Activated CD8-positive, alpha-beta memory T cell treated with anti-CD3 and anti-CD28 coated beads, Interleukin-2, amount 10 ng/mL, durations not matched to agents 7 days and 5 days (primary cell): ENCODE measurements at regions not wholly inside any gene's neighbourhood (a gene's known extent, or its start where the extent isn't known, plus 50 kb on each side); places are given as distances from the start of the nearest gene placed in this dataset.
A peak's percentile ranks its signal among the peaks of the same experiment; 100 is the strongest.
"Not testable (repeated sequence)": the region's sequence is repeated elsewhere in the genome, so short reads cannot be mapped to it uniquely, and the experiment has no call there.

ENCODE experiments used
- ATAC-seq: fragments of 150-1000 bp; cut with Tn5 transposase; one replicate; pipeline ENCODE4 v1.10.0; 2021; ENCODE audit warnings: moderate library complexity
- CTCF ChIA-PET: fragments of 350-600 bp; sonication (Branson Sonifier 250); formaldehyde crosslinking; loops from one replicate; lab custom pipeline; 2021; ENCODE audit warnings: antibody characterized with exemption; lab: Charles Lee
- DNase-seq: peaks from one replicate; pipeline ENCODE4 v3.0.0-alpha.2; 2020
- H3K27ac Mint-ChIP-seq: one replicate; pipeline ENCODE4 v1.8.0; 2021; ENCODE audit warnings: mild to moderate bottlenecking, mixed read lengths
- H3K27me3 Mint-ChIP-seq: one replicate; pipeline ENCODE4 v1.8.0; 2021; ENCODE audit warnings: mixed read lengths
- H3K36me3 Mint-ChIP-seq: one replicate; pipeline ENCODE4 v1.8.0; 2021; ENCODE audit warnings: mild to moderate bottlenecking, mixed read lengths
- H3K4me1 Mint-ChIP-seq: one replicate; pipeline ENCODE4 v1.8.0; 2021; ENCODE audit warnings: mixed read lengths
- H3K4me3 Mint-ChIP-seq: one replicate; pipeline ENCODE4 v1.8.0; 2021; ENCODE audit warnings: mild to moderate bottlenecking, moderate library complexity, mixed read lengths
- H3K9me3 Mint-ChIP-seq: one replicate; pipeline ENCODE4 v1.8.0; 2022; ENCODE audit warnings: low read depth, mixed read lengths

DNA sequence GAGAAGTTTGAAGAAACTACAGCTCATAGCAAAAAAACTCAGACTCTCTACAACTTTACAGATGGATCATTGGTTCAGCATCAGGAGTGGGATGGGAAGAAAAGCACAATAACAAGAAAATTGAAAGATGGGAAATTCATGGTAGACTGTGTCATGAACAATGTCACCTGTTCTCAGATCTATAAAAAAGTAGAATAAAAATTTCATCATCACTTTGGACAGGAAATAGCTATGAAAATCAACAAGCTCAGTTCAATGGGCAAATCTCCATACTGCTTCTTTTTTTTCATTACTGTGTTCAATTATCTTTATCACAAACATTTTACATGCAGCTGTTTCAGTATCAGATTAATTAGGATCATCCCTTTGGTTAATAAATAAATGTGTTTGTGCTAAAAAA lies 76.5 kb upstream of the RAPGEF2 start:
- peaks cover 3% of the 10 kb centered on the region for H3K27me3 Mint-ChIP-seq
- no peak overlapping the region for H3K4me3 Mint-ChIP-seq
- CTCF ChIA-PET, result interaction anchor here (1.1 to 1.6 kb wide), 2 partner anchors 10 to 174 kb away, joined by 3 to 6 read pairs; no protein-coding TSS in a partner anchor
- no peaks in the 10 kb centered on the region for H3K9me3 Mint-ChIP-seq
- ATAC-seq (no peak), DNase-seq (no peak)
- no peaks in the 10 kb centered on the region for H3K4me1 Mint-ChIP-seq
- H3K36me3 Mint-ChIP-seq, result no peaks in the 10 kb centered on the region
- H3K27ac Mint-ChIP-seq, result no peak overlapping the region

DNA sequence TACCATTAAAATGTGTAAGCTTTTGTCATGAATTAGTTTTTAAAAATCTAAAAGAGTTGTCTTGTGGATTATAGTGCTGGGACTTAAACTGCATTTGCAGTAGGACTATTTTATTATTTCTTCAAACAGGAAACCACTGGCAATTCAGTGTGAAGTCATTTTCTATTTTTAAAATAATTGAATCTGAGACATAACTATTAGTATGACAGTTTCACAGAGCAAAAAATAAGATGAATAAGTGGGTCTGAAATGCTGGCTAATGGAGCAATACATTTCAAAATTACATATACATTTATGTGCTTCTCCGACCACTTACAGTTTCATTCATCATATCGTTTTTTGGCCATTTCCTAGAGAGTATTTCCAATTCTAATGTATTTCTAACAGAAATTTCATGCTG lies 75.3 kb upstream of the RAPGEF2 start:
- Mint-ChIP-seq H3K36me3 (no peaks in the 10 kb centered on the region), H3K9me3 (no peaks in the 10 kb centered on the region), H3K27me3 (peaks cover 7% of the 10 kb centered on the region), H3K27ac (no peak overlapping the region), H3K4me1 (no peaks in the 10 kb centered on the region), H3K4me3 (no peak overlapping the region)
- no peak for ATAC-seq
- CTCF ChIA-PET, result no interaction called here
- DNase-seq, result no peak

DNA sequence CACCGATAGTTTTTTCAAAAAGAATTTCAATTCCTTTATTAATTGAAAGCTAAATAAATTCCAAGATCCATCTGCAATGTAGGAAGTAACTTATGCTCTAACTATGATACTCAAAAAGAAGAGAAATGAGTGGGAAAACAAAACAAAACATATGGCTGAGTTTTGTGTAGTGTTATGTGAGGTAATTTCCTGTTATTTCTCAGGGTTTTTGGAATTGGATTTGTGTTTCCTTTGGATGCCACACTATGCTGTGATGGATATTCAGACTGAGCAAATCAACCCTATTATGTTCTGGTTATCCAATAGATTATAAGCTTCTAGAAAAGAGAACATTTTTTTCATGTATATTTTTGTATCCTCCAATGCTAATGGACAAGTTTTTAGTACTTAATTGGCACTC lies 73.4 kb upstream of the RAPGEF2 start:
- ATAC-seq (no peak), DNase-seq (no peak)
- CTCF ChIA-PET, result interaction anchor here (0.6 kb wide), 1 partner anchor 72 kb away, joined by 4 read pairs; no protein-coding TSS in a partner anchor
- H3K4me1 Mint-ChIP-seq, result no peaks in the 10 kb centered on the region
- peaks cover 15% of the 10 kb centered on the region for H3K27me3 Mint-ChIP-seq
- no peak overlapping the region for H3K4me3 Mint-ChIP-seq
- H3K27ac Mint-ChIP-seq, result no peak overlapping the region
- no peaks in the 10 kb centered on the region for H3K36me3 Mint-ChIP-seq
- H3K9me3 Mint-ChIP-seq, result no peaks in the 10 kb centered on the region

DNA sequence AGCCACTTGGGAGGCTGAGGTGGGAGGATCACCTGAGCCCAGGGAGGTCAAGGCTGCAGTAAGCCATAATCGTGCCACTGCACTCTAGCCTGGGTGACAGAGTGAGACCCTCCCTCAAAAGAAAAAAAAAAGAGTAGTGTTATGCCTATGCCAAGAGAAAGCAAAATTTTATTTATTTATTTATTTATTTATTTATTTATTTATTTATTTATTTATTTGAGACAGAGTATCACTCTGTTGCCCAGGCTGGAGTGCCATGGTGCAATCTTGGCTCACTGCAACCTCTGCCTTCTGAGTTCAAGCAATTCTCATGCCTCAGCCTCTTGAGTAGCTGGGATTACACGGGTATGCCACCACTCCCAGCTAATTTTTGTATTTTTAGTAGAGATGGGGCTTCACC lies 72.6 kb upstream of the RAPGEF2 start:
- H3K36me3 Mint-ChIP-seq, H3K27ac Mint-ChIP-seq, H3K4me3 Mint-ChIP-seq, ATAC-seq, CTCF ChIA-PET, DNase-seq, H3K9me3 Mint-ChIP-seq, H3K4me1 Mint-ChIP-seq: not testable (repeated sequence)
- peaks cover 20% of the 10 kb centered on the region for H3K27me3 Mint-ChIP-seq

DNA sequence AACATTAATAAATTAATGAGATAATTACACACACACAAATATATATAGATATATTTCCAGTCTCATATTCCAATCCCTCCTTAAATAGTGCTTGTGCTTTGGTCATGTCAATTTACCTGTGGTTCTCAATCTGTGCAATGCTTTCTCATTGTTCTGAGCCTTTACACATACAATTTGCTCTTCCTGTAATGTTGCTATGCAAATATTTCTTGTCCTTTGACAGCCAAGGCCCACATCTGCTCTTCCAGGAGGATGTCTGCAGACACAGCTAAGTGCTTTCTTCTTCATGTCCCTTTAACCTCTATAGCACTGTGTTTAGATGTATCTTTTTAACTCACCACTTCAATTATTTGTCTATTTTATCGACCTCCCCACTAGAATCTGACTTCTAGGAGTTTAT lies 67.3 kb upstream of the RAPGEF2 start:
- ATAC-seq (no peak), DNase-seq (no peak)
- no peaks in the 10 kb centered on the region for H3K36me3 Mint-ChIP-seq
- peaks cover 36% of the 10 kb centered on the region for H3K27me3 Mint-ChIP-seq
- no peak overlapping the region for H3K27ac Mint-ChIP-seq
- CTCF ChIA-PET, result no interaction called here
- H3K9me3 Mint-ChIP-seq, result no peaks in the 10 kb centered on the region
- peaks cover 3% of the 10 kb centered on the region for H3K4me1 Mint-ChIP-seq
- no peak overlapping the region for H3K4me3 Mint-ChIP-seq

DNA sequence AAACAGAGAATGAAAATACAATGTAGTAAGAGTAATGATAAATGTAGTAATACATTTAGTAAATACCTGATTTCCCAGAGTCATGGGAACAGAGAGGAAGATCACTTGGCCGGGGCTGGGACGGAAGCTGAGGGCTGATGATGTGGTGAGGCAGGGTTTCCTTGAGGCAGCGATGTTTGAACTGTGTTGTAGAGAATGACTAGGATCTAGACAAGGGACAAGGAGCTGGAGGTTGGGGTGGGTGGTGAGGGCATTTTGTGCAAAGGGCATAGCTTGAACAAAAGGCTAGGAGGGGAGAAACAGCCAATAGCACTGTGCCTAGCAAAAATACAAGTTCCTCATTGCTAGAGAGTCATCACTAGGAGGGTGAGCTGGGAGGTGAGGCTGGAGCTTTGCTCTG lies 64.3 kb upstream of the RAPGEF2 start:
- Mint-ChIP-seq H3K27ac (no peak overlapping the region), H3K36me3 (no peaks in the 10 kb centered on the region), H3K9me3 (no peaks in the 10 kb centered on the region), H3K27me3 (peaks cover 35% of the 10 kb centered on the region), H3K4me3 (no peak overlapping the region), H3K4me1 (peaks cover 3% of the 10 kb centered on the region)
- DNase-seq (no peak), ATAC-seq (no peak)
- CTCF ChIA-PET, result no interaction called here

DNA sequence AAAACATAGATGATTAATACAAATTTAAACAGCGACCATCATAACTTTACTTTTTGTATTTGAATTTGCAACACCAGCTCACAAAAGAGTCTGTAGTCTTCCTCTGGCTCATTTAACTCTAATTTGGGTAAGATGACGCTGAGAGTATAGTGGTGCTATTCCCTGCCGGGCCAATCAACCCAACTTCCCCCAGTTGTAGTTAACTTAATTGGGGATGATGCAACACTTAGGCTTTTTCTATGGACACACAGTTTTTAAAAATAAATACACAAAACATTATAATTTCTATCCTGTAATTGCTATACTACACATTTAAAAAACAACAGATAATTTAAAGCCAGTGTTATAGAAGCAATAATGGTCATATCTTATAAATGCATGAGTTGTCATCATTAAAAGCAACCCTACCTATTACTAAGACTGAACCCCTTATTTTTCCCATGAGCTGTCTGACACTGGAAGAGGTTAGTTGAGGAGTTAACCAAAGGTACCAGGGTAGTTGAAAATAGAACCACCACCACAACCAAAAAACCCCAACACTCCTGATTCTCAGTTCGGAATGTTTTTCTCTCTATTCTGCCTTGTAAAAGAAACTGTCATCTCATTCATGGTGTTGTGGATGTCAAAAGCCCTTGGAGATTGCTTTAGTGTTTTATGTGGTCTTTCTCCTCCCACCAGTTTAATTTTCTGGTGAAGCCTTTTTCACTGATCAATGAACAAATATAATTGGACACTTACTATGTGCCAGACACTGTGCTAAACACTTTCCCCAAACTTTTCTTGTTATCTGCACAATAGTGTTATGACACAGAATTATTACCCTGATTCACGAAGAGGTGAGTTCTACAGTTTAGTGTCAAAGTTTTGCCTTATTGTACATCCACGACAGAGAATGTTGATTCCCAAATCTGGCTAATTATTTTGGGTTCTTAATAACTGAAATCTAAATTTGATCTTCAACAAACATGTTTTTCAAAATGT lies 61.5 kb upstream of the RAPGEF2 start:
- peaks cover 35% of the 10 kb centered on the region for H3K27me3 Mint-ChIP-seq
- CTCF ChIA-PET, result no interaction called here
- peaks cover 5% of the 10 kb centered on the region for H3K4me1 Mint-ChIP-seq
- DNase-seq (no peak), ATAC-seq (no peak)
- H3K36me3 Mint-ChIP-seq, result no peaks in the 10 kb centered on the region
- H3K9me3 Mint-ChIP-seq, result no peaks in the 10 kb centered on the region
- H3K27ac Mint-ChIP-seq, result no peak overlapping the region
- H3K4me3 Mint-ChIP-seq, result no peak overlapping the region

DNA sequence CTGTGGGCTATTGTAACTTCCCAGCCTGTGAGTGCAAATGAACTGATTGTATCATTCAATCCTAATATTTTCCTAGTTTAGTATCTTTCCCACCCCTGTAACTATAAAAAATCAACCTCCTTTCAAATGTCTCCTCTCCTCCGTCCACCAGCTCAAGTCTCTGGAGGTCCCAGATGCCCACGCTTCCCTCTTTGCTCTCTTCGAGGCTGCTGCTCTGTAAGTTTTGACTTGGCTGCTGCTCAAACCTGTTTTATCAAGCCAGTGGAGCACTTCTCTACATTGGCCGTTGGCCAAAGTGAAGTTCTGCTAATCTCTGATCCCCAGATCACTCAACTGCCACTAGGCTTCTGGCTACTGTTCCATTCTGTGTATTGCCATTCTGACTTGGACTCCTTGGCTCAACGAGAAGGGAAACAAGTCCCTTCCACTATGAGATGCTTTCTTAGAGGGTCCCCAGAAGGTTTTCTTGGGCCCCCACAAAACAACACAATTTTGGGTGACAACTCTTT lies 60.7 kb upstream of the RAPGEF2 start:
- no peak overlapping the region for H3K4me3 Mint-ChIP-seq
- DNase-seq (no peak), ATAC-seq (no peak)
- no peaks in the 10 kb centered on the region for H3K9me3 Mint-ChIP-seq
- peaks cover 9% of the 10 kb centered on the region for H3K4me1 Mint-ChIP-seq
- peaks cover 28% of the 10 kb centered on the region for H3K27me3 Mint-ChIP-seq
- no peak overlapping the region for H3K27ac Mint-ChIP-seq
- H3K36me3 Mint-ChIP-seq, result no peaks in the 10 kb centered on the region
- CTCF ChIA-PET, result no interaction called here

DNA sequence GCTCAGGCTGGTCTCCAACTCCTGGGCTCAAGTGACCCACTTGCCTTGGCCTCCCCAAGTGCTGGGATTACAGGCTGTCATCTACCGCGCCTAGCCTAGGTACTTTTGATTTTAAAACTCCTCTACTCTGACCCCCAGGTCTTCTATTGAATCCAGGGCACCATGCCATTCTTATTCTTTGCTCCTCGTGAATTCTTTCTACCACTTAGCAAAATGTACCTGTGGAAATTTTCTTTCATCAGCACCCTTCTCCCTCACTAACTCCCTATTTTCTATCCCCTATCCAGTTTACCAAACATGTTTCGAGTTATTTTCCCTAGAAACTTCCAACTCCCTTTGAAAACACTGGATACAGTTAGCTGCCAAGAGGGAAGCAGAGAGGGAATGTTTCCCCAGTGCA lies 60.0 kb upstream of the RAPGEF2 start:
- H3K27me3 Mint-ChIP-seq, result peaks cover 27% of the 10 kb centered on the region
- no peak for ATAC-seq
- no peak overlapping the region for H3K4me3 Mint-ChIP-seq
- no peak overlapping the region for H3K27ac Mint-ChIP-seq
- H3K36me3 Mint-ChIP-seq, result no peaks in the 10 kb centered on the region
- CTCF ChIA-PET, result no interaction called here
- no peak for DNase-seq
- H3K9me3 Mint-ChIP-seq, result no peaks in the 10 kb centered on the region
- H3K4me1 Mint-ChIP-seq, result peaks cover 15% of the 10 kb centered on the region

DNA sequence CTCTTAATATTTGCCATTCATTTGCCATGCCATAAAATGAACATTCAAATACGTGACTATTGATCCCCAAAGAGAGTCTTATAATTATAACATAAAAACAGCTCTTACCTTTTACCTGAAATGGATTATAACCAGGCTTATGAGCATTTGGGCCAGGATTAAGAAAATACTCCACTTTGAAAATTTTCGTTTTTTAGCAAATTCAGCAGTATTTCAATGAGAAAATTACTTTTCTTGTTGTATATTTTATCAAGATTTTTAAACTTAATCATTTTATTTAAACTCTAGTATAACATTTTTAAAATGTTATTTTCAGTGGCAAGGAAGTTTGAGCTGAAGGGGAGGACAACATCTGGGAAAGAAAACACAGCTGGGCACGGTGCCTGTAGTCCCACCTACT lies 59.0 kb upstream of the RAPGEF2 start:
- H3K4me3 Mint-ChIP-seq, result no peak overlapping the region
- peaks cover 17% of the 10 kb centered on the region for H3K4me1 Mint-ChIP-seq
- ATAC-seq (no peak), DNase-seq (no peak)
- no peaks in the 10 kb centered on the region for H3K9me3 Mint-ChIP-seq
- H3K27ac Mint-ChIP-seq, result no peak overlapping the region
- H3K36me3 Mint-ChIP-seq, result no peaks in the 10 kb centered on the region
- CTCF ChIA-PET, result no interaction called here
- H3K27me3 Mint-ChIP-seq, result peaks cover 21% of the 10 kb centered on the region

DNA sequence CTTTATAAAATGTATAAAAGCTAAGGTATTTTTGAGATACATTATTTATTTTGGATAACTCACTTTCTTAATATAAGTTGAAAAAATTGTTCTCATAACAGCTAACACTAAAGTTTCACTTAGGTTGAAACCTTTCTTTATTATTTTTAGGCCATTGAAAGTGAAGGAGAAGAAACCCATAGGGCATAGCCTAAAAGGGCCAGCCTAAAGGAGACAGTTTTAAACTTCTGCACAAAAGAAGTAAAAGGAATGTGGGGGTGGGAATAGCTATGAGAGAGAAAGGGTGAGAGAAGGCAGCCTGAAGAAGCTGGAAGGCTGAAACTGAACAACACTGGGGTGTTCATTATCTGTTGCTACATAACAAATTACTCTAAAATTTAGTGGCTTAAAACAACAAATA lies 57.6 kb upstream of the RAPGEF2 start:
- H3K4me3 Mint-ChIP-seq, result no peak overlapping the region
- peaks cover 25% of the 10 kb centered on the region for H3K27me3 Mint-ChIP-seq
- H3K27ac Mint-ChIP-seq, result no peak overlapping the region
- H3K36me3 Mint-ChIP-seq, result no peaks in the 10 kb centered on the region
- peaks cover 17% of the 10 kb centered on the region for H3K4me1 Mint-ChIP-seq
- no peak for ATAC-seq
- no peak for DNase-seq
- no peaks in the 10 kb centered on the region for H3K9me3 Mint-ChIP-seq
- CTCF ChIA-PET, result no interaction called here

DNA sequence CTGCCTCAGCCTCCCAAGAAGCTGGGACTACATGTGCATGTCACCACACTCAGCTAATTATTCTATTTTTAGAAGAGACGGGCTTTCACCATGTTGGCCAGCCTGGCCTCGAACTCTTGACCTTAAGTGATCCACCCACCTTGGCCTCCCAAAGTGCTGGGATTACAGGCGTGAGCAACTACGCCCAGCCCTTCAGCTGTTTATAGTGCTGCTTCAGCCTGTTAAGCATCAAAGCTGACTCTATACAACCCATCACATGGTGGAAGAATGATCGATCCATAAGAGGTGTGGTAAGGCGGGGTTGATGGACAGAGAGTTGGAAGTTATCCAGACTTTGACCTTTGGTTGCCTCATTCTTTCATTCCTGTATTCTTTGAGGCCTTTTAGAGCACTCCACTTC lies 56.2 kb upstream of the RAPGEF2 start:
- H3K9me3 Mint-ChIP-seq, result no peaks in the 10 kb centered on the region
- H3K27ac Mint-ChIP-seq, result no peak overlapping the region
- no peak overlapping the region for H3K4me3 Mint-ChIP-seq
- CTCF ChIA-PET, result no interaction called here
- ATAC-seq (no peak), DNase-seq (no peak)
- peaks cover 24% of the 10 kb centered on the region for H3K4me1 Mint-ChIP-seq
- H3K36me3 Mint-ChIP-seq, result no peaks in the 10 kb centered on the region
- peaks cover 21% of the 10 kb centered on the region for H3K27me3 Mint-ChIP-seq

DNA sequence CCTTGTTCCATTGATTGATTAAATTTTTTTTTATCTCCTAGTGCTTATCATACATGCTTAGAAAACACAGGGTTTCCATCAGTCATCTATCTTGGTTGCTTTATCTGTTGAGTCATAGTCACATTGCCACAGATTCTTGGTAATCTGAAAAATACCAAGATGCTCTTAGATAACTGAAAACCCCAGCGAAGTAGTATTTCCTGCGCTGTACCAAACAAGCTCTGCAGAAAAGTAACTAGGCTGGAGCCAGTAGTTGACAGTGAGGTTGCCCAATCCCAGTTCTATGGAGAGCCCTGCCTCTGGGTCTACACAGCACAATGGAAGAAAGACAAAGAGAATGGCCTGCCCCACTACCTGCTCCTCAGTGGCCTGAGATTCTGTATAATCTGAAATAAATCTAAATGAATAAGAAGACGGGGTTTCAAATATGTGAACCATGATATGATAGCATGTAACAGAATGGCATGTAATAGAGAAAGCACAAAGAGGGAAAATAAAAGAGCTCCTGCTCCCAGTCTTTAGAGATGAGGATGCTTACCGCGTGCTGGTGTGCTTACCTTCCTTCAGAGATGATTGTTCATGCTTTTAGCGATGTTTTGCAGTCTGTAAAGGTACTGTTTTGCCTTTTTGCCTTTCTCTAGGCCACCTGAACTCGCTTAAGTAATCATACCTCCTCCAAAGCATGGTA lies 55.3 kb upstream of the RAPGEF2 start:
- peak; percentile 82 for ATAC-seq
- Mint-ChIP-seq H3K27me3 (peaks cover 15% of the 10 kb centered on the region), H3K27ac (no peak overlapping the region), H3K4me3 (no peak overlapping the region), H3K36me3 (no peaks in the 10 kb centered on the region), H3K9me3 (no peaks in the 10 kb centered on the region), H3K4me1 (peaks cover 27% of the 10 kb centered on the region)
- DNase-seq, result no peak
- CTCF ChIA-PET, result no interaction called here
